Activated T-helper 9 cell treated with anti-CD3 and anti-CD28 coated beads, Interleukin-2, amount 50 U/mL, for 16 hours (primary cell): ENCODE measurements at regions not wholly inside any gene's neighbourhood (a gene's known extent, or its start where the extent isn't known, plus 50 kb on each side); places are given as distances from the start of the nearest gene placed in this dataset.
"Not testable (repeated sequence)": the region's sequence is repeated elsewhere in the genome, so short reads cannot be mapped to it uniquely, and the experiment has no call there.

Experiments
- DNase-seq: peaks from one replicate; pipeline ENCODE4 v3.0.0-alpha.2; 2020; ENCODE audit warnings: low read depth

GRCh38 chr3:67064105-67064504, 66.0 kb downstream of the KBTBD8 start:
- no peak for DNase-seq

- no peak for DNase-seq
Observed at GRCh38 chr3:67067251-67067650, 69.1 kb downstream of the KBTBD8 start.

- DNase-seq, result not testable (repeated sequence)
Observed at GRCh38 chr3:67072640-67073039, 74.5 kb downstream of the KBTBD8 start.

- DNase-seq, result no peak
Observed at GRCh38 chr3:67073812-67074211, 75.7 kb downstream of the KBTBD8 start.

- no peak for DNase-seq
Observed at GRCh38 chr3:67075295-67075694, 77.2 kb downstream of the KBTBD8 start.

GRCh38 chr3:67076607-67077006, 78.5 kb downstream of the KBTBD8 start:
- DNase-seq, result no peak

GRCh38 chr3:67077656-67078055, 79.5 kb downstream of the KBTBD8 start:
- DNase-seq, result no peak

GRCh38 chr3:67082533-67083024, 84.5 kb downstream of the KBTBD8 start:
- DNase-seq, result no peak

- DNase-seq, result peak; percentile 25
Observed at GRCh38 chr3:67083277-67083676, 85.2 kb downstream of the KBTBD8 start.

- no peak for DNase-seq
Observed at GRCh38 chr3:67087788-67088187, 89.7 kb downstream of the KBTBD8 start.

- DNase-seq, result no peak
Observed at GRCh38 chr3:67090474-67090873, 92.4 kb downstream of the KBTBD8 start.

- no peak for DNase-seq
Observed at GRCh38 chr3:67093305-67093704, 95.2 kb downstream of the KBTBD8 start.

GRCh38 chr3:67094167-67094566, 96.1 kb downstream of the KBTBD8 start:
- DNase-seq, result no peak

GRCh38 chr3:67094774-67095173, 96.7 kb downstream of the KBTBD8 start:
- DNase-seq, result no peak

GRCh38 chr3:67104388-67104787, 106.3 kb downstream of the KBTBD8 start:
- no peak for DNase-seq

GRCh38 chr3:67106874-67107273, 108.8 kb downstream of the KBTBD8 start:
- no peak for DNase-seq

- no peak for DNase-seq
Observed at GRCh38 chr3:67109651-67110204, 111.6 kb downstream of the KBTBD8 start.

- peak; percentile 64 for DNase-seq
Observed at GRCh38 chr3:67113802-67114407, 115.8 kb downstream of the KBTBD8 start.

GRCh38 chr3:67118122-67118521, 120.0 kb downstream of the KBTBD8 start:
- DNase-seq, result no peak

- DNase-seq, result no peak
Observed at GRCh38 chr3:67118635-67119034, 120.5 kb downstream of the KBTBD8 start.

GRCh38 chr3:67123914-67124313, 125.8 kb downstream of the KBTBD8 start:
- DNase-seq, result no peak

GRCh38 chr3:67127254-67127653, 129.1 kb downstream of the KBTBD8 start:
- no peak for DNase-seq

- no peak for DNase-seq
Observed at GRCh38 chr3:67142432-67142831, 144.3 kb downstream of the KBTBD8 start.

GRCh38 chr3:67145738-67146137, 147.6 kb downstream of the KBTBD8 start:
- no peak for DNase-seq
